Superior temporal gyrus (tissue), 1 donor: ENCODE measurements at regions not wholly inside any gene's neighbourhood (a gene's known extent, or its start where the extent isn't known, plus 50 kb on each side); places are given as distances from the start of the nearest gene placed in this dataset.
A peak's percentile ranks its signal among the peaks of the same experiment; 100 is the strongest.
"Not testable (repeated sequence)": the region's sequence is repeated elsewhere in the genome, so short reads cannot be mapped to it uniquely, and the experiment has no call there.

Experiments
- DNase-seq: peaks from one replicate; pipeline ENCODE4 v3.0.0-alpha.2; 2016; ENCODE audit errors: extremely low spot score

- no peak for DNase-seq
Observed at GRCh38 chr22:45061332-45061731, 51.5 kb upstream of the PHF21B start.

GRCh38 chr22:45064313-45065278 is 54.8 kb upstream of the PHF21B start:
- DNase-seq: no peak

GRCh38 chr22:45065726-45066125 is 55.9 kb upstream of the PHF21B start:
- no peak for DNase-seq

- no peak for DNase-seq
Observed at GRCh38 chr22:45067731-45068130, 57.9 kb upstream of the PHF21B start.

GRCh38 chr22:45069925-45070324 is 60.1 kb upstream of the PHF21B start:
- no peak for DNase-seq

- DNase-seq: no peak
Observed at GRCh38 chr22:45071618-45072017, 61.8 kb upstream of the PHF21B start.

- DNase-seq: peak; percentile 35
Observed at GRCh38 chr22:45072322-45072903, 62.6 kb upstream of the PHF21B start.

- no peak for DNase-seq
Observed at GRCh38 chr22:45073064-45073463, 63.3 kb upstream of the PHF21B start.

GRCh38 chr22:45077286-45077685 is 67.5 kb upstream of the PHF21B start:
- no peak for DNase-seq

GRCh38 chr22:45077826-45078334 is 68.1 kb upstream of the PHF21B start:
- no peak for DNase-seq

GRCh38 chr22:45082795-45083194 is 73.0 kb upstream of the PHF21B start:
- no peak for DNase-seq

- no peak for DNase-seq
Observed at GRCh38 chr22:45083659-45084305, 74.0 kb upstream of the PHF21B start.

GRCh38 chr22:45084400-45084920 is 74.7 kb upstream of the PHF21B start:
- no peak for DNase-seq

GRCh38 chr22:45087802-45088201 is 75.9 kb upstream of the NUP50 start:
- DNase-seq: no peak

- DNase-seq: no peak
Observed at GRCh38 chr22:45088576-45088975, 75.1 kb upstream of the NUP50 start.

GRCh38 chr22:45090497-45090910 is 73.2 kb upstream of the NUP50 start:
- no peak for DNase-seq

- DNase-seq: no peak
Observed at GRCh38 chr22:45091254-45091854, 72.4 kb upstream of the NUP50 start.

- DNase-seq: not testable (repeated sequence)
Observed at GRCh38 chr22:45091875-45092274, 71.8 kb upstream of the NUP50 start.

GRCh38 chr22:45092644-45093043 is 71.1 kb upstream of the NUP50 start:
- DNase-seq: no peak

GRCh38 chr22:45093609-45094008 is 70.1 kb upstream of the NUP50 start:
- DNase-seq: no peak

GRCh38 chr22:45094081-45094720 is 69.5 kb upstream of the NUP50 start:
- DNase-seq: no peak
